ENCODE measurements at regions not wholly inside any gene's neighbourhood (a gene's known extent, or its start where the extent isn't known, plus 50 kb on each side); places are given as distances from the start of the nearest gene placed in this dataset.

DNA sequence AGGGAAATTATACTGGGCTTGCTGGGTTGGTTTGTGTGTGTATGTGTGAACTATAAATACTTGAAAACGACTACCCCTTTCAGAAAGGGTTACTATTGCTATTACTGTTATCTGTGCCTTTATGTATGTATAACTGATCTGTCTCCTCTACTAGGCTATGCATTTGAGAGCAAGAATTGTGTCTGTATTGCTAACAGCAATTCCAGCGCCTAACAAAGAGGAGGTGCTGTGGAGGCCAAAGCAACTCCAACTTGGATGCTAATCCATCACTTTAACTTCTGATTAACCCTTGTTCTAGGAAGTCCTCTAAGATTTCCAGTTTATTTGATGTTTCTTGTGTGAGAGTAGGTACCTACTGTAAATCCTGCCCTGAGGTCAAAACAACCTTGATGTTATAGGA is 313.9 kb downstream of the PCNX1 start:
- TF ChIP-seq POLR2AphosphoS5 (IDR thresholded peaks at IDR 0.05) (no peak), CTCF (IDR thresholded peaks at IDR 0.05) (no peak), POLR2A (IDR thresholded peaks at IDR 0.05) (no peak)

Data from transverse colon (tissue), 4 donors.